Neural cell (in vitro differentiated cells): ENCODE measurements at regions not wholly inside any gene's neighbourhood (a gene's known extent, or its start where the extent isn't known, plus 50 kb on each side); places are given as distances from the start of the nearest gene placed in this dataset.
"Not testable (repeated sequence)": the region's sequence is repeated elsewhere in the genome, so short reads cannot be mapped to it uniquely, and the experiment has no call there.

ENCODE experiments used
- EP300 ChIP-seq: fragments of 450-650 bp; conservative IDR thresholded peaks from 2 replicates; pipeline ENCODE4 v1.6.1; 2014; ENCODE audit warnings: antibody characterized with exemption, mild to moderate bottlenecking, moderate library complexity; ENCODE audit not compliant: poor library complexity, severe bottlenecking
- EZH2 ChIP-seq: fragments of 200-600, 300-800 bp; shearing (Covaris generic), sonication (generic); IDR thresholded peaks from 2 replicates; pipeline ENCODE4 v1.6.1; 2014; ENCODE audit warnings: antibody characterized with exemption, low read length, borderline replicate concordance, mild to moderate bottlenecking; ENCODE audit not compliant: insufficient read depth, poor library complexity, severe bottlenecking
- MXI1 ChIP-seq: fragments of 450-650 bp; conservative IDR thresholded peaks from 2 replicates; pipeline ENCODE4 v1.6.1; 2014; ENCODE audit warnings: antibody characterized with exemption, mild to moderate bottlenecking; ENCODE audit not compliant: poor library complexity, severe bottlenecking
- POLR2AphosphoS5 ChIP-seq: IDR thresholded peaks from 2 replicates; pipeline ENCODE4 v1.6.1; 2012
- RAD21 ChIP-seq: fragments of 450-650 bp; conservative IDR thresholded peaks from 2 replicates; pipeline ENCODE4 v1.6.1; 2014; ENCODE audit warnings: antibody characterized with exemption, mild to moderate bottlenecking, moderate library complexity
- SMC3 ChIP-seq: fragments of 450-650 bp; conservative IDR thresholded peaks from 2 replicates; pipeline ENCODE4 v1.6.1; 2014; ENCODE audit warnings: antibody characterized with exemption, mild to moderate bottlenecking, moderate library complexity; ENCODE audit not compliant: poor library complexity
- TAF1 ChIP-seq: IDR thresholded peaks from 2 replicates; pipeline ENCODE4 v1.6.1; 2012; ENCODE audit warnings: low read depth
- TF ChIP-seq, protein P1 (sequence below): fragments of 450-650 bp; IDR thresholded peaks from 2 replicates; pipeline ENCODE4 v1.5.1; 2014; ENCODE audit warnings: antibody characterized with exemption, mild to moderate bottlenecking, moderate library complexity; ENCODE audit not compliant: poor library complexity, severe bottlenecking
- TF ChIP-seq, protein P2 (sequence below): IDR thresholded peaks from 2 replicates; pipeline ENCODE4 v1.6.1; 2012; ENCODE audit warnings: borderline replicate concordance

DNA sequence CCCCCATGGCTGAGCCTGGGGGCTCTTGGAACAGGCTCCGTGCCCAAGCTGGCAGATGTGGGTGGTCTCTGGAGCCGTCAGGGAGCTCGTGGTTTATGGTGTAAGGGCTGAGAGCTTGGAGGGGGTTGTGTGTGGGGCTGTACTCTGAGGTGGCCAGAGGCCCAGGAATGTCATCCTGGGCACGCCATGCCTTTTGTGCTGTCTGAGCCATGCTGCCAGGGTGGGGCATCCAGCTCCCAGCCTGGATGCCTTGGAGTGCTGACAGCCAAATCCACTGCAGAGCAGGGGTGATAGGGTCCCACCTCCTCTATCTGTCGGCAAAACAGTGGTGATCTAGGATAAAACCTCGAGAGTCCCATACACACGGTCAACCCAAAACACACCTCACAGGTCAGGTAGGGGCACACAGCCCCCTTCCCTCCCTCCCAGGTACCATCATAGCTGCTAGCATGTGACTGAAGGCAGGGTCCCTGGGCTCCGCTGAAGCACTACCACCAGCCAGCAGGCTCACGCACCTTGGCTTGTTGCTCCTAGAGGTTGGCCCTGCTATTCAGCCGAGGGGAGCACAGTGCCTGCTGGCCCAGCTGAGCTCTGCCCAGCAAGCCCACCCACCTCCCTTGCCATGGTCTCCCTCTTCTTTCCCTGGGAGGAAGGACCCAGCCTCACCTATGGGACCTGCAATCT is 61.5 kb downstream of the GOLGA8B start:
- TF ChIP-seq, protein P1, sequence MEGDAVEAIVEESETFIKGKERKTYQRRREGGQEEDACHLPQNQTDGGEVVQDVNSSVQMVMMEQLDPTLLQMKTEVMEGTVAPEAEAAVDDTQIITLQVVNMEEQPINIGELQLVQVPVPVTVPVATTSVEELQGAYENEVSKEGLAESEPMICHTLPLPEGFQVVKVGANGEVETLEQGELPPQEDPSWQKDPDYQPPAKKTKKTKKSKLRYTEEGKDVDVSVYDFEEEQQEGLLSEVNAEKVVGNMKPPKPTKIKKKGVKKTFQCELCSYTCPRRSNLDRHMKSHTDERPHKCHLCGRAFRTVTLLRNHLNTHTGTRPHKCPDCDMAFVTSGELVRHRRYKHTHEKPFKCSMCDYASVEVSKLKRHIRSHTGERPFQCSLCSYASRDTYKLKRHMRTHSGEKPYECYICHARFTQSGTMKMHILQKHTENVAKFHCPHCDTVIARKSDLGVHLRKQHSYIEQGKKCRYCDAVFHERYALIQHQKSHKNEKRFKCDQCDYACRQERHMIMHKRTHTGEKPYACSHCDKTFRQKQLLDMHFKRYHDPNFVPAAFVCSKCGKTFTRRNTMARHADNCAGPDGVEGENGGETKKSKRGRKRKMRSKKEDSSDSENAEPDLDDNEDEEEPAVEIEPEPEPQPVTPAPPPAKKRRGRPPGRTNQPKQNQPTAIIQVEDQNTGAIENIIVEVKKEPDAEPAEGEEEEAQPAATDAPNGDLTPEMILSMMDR: not testable (repeated sequence)
- TF ChIP-seq, protein P2, sequence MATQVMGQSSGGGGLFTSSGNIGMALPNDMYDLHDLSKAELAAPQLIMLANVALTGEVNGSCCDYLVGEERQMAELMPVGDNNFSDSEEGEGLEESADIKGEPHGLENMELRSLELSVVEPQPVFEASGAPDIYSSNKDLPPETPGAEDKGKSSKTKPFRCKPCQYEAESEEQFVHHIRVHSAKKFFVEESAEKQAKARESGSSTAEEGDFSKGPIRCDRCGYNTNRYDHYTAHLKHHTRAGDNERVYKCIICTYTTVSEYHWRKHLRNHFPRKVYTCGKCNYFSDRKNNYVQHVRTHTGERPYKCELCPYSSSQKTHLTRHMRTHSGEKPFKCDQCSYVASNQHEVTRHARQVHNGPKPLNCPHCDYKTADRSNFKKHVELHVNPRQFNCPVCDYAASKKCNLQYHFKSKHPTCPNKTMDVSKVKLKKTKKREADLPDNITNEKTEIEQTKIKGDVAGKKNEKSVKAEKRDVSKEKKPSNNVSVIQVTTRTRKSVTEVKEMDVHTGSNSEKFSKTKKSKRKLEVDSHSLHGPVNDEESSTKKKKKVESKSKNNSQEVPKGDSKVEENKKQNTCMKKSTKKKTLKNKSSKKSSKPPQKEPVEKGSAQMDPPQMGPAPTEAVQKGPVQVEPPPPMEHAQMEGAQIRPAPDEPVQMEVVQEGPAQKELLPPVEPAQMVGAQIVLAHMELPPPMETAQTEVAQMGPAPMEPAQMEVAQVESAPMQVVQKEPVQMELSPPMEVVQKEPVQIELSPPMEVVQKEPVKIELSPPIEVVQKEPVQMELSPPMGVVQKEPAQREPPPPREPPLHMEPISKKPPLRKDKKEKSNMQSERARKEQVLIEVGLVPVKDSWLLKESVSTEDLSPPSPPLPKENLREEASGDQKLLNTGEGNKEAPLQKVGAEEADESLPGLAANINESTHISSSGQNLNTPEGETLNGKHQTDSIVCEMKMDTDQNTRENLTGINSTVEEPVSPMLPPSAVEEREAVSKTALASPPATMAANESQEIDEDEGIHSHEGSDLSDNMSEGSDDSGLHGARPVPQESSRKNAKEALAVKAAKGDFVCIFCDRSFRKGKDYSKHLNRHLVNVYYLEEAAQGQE: not testable (repeated sequence)
- not testable (repeated sequence) for TF ChIP-seq RAD21, EZH2, MXI1, EP300, POLR2AphosphoS5, SMC3, TAF1
